Endothelial cell of umbilical vein (primary cell): ENCODE measurements at regions not wholly inside any gene's neighbourhood (a gene's known extent, or its start where the extent isn't known, plus 50 kb on each side); places are given as distances from the start of the nearest gene placed in this dataset.
"Not testable (repeated sequence)": the region's sequence is repeated elsewhere in the genome, so short reads cannot be mapped to it uniquely, and the experiment has no call there.

ENCODE experiments used
- BruUV-seq: library from RNA; stranded (reverse); fragments of 400-500 nt; replicated peaks from 2 replicates; lab custom pipeline; 2021; lab: Mats Ljungman, UMichigan
- CTCF ChIA-PET: fragments of 300-600, 350-600 bp; sonication (Branson Sonifier 250); formaldehyde crosslinking; loops from one replicate; lab custom pipeline; 2021; ENCODE audit warnings: antibody characterized with exemption, inconsistent platforms; lab: Charles Lee
- POLR2A ChIA-PET: fragments of 300-600, 350-600 bp; sonication (Branson Sonifier 250); formaldehyde crosslinking; loops from one replicate; lab custom pipeline; 2021; ENCODE audit warnings: antibody characterized with exemption, inconsistent platforms; lab: Charles Lee
- DNase-seq: peaks from one replicate; pipeline ENCODE4 v3.0.0-alpha.2; 2011; ENCODE audit warnings: low read depth, low spot score
- FAIRE-seq: peaks from 2 replicates; lab custom pipeline; 2011; peaks lifted over from hg19 to GRCh38; lab: Jason Lieb, UNC
- H2AFZ ChIP-seq: 2 replicates; pipeline ENCODE4 v1.6.0; 2012; ENCODE audit warnings: low read depth, low read length, control low read depth, inconsistent platforms
- H3K27ac ChIP-seq: 2 replicates; pipeline ENCODE4 v1.5.1; 2011; ENCODE audit warnings: low read depth, mild to moderate bottlenecking, control low read depth, low read length, moderate library complexity; ENCODE audit not compliant: insufficient read depth
- H3K27me3 ChIP-seq, 2 experiments: 2 replicates each; pipeline versions ENCODE4 v1.6.0 to v1.6.1; 2011; ENCODE audit warnings: low read length in 2 of 2, mixed read lengths in 1 of 2; ENCODE audit not compliant: control insufficient read depth in 2 of 2, insufficient read depth in 2 of 2
- H3K36me3 ChIP-seq, 2 experiments: 2 replicates in 1 of 2; 3 replicates in 1 of 2; pipeline ENCODE4 v1.5.1; 2011; ENCODE audit warnings: low read length in 2 of 2, mild to moderate bottlenecking in 1 of 2, moderate library complexity in 1 of 2; ENCODE audit not compliant: control insufficient read depth in 2 of 2, insufficient read depth in 2 of 2; ENCODE audit errors: extremely low read depth in 1 of 2
- H3K4me1 ChIP-seq: 3 replicates; pipeline ENCODE4 v1.5.1; 2011; ENCODE audit warnings: mild to moderate bottlenecking, low read length; ENCODE audit not compliant: control insufficient read depth, insufficient read depth; ENCODE audit errors: extremely low read depth
- H3K4me2 ChIP-seq: 2 replicates; pipeline ENCODE4 v1.6.1; 2011; ENCODE audit warnings: low read length, control low read depth, mixed read lengths; ENCODE audit not compliant: insufficient read depth
- H3K4me3 ChIP-seq, 3 experiments: fragments of 200-600 bp in 1 of 3; sonication (generic), shearing (Covaris generic) in 1 of 3; replicated peaks in 1 of 3; 2 replicates each; pipeline ENCODE4 v1.5.1; 2011 to 2016; ENCODE audit warnings: control low read depth in 3 of 3, low read length in 3 of 3, mild to moderate bottlenecking in 2 of 3, inconsistent platforms in 1 of 3, low read depth in 1 of 3, moderate library complexity in 1 of 3; ENCODE audit not compliant: insufficient read depth in 1 of 3
- H3K79me2 ChIP-seq: 2 replicates; pipeline ENCODE4 v1.6.0; 2012; ENCODE audit warnings: low read length, inconsistent platforms; ENCODE audit not compliant: control insufficient read depth, insufficient read depth
- H3K9ac ChIP-seq: replicated peaks from 2 replicates; pipeline ENCODE3; 2011; ENCODE audit warnings: low read length, control low read depth; ENCODE audit not compliant: insufficient read depth; ENCODE audit errors: extremely low read depth
- H3K9me1 ChIP-seq: replicated peaks from 3 replicates; pipeline ENCODE4 v1.6.0; 2011; ENCODE audit warnings: mild to moderate bottlenecking, low read length; ENCODE audit not compliant: control insufficient read depth, insufficient read depth; ENCODE audit errors: extremely low read depth
- H3K9me3 ChIP-seq: replicated peaks from 2 replicates; pipeline ENCODE4 v1.5.1; 2012; ENCODE audit warnings: low read length, inconsistent platforms; ENCODE audit not compliant: control insufficient read depth, insufficient read depth
- H4K20me1 ChIP-seq: replicated peaks from 2 replicates; pipeline ENCODE3; 2011; ENCODE audit warnings: mild to moderate bottlenecking, low read length; ENCODE audit not compliant: control insufficient read depth, insufficient read depth; ENCODE audit errors: extremely low read depth
- CTCF ChIP-seq, 2 donors: IDR thresholded peaks; 1 replicate in 1 of 2; 2 replicates in 1 of 2; pipeline ENCODE4 v1.5.1; 2011; ENCODE audit warnings: low read length in 2 of 2, mild to moderate bottlenecking in 2 of 2, moderate library complexity in 2 of 2, control low read depth in 1 of 2, inconsistent platforms in 1 of 2, low read depth in 1 of 2; ENCODE audit not compliant: insufficient read depth in 1 of 2; ENCODE audit errors: extremely low read depth in 1 of 2
- EZH2 ChIP-seq: IDR thresholded peaks from 2 replicates; pipeline ENCODE4 v1.6.1; 2012; ENCODE audit warnings: borderline replicate concordance, low read depth, mild to moderate bottlenecking, moderate library complexity, low read length, inconsistent platforms; ENCODE audit not compliant: severe bottlenecking
- FOS ChIP-seq: IDR thresholded peaks from 2 replicates; pipeline ENCODE4 v1.6.1; 2011; ENCODE audit warnings: mild to moderate bottlenecking, low read length, moderate library complexity, borderline replicate concordance; ENCODE audit not compliant: insufficient read depth
- GATA2 ChIP-seq: IDR thresholded peaks from 2 replicates; pipeline ENCODE4 v1.7.0; 2011; ENCODE audit warnings: low read depth, mild to moderate bottlenecking, moderate library complexity, mixed read lengths, low read length; ENCODE audit not compliant: insufficient read length, insufficient read depth
- JUN ChIP-seq: IDR thresholded peaks from 2 replicates; pipeline ENCODE4 v1.6.1; 2011; ENCODE audit warnings: borderline replicate concordance, low read depth; ENCODE audit not compliant: insufficient read length, insufficient read depth
- MYC ChIP-seq: IDR thresholded peaks from one replicate; pipeline ENCODE4 v1.6.1; 2011; ENCODE audit warnings: mild to moderate bottlenecking, low read depth, low read length
- POLR2A ChIP-seq: IDR thresholded peaks from 2 replicates; pipeline ENCODE4 v1.6.1; 2012; ENCODE audit warnings: low read depth, mild to moderate bottlenecking, control low read depth, low read length
- POLR2AphosphoS5 ChIP-seq: IDR thresholded peaks from 2 replicates; pipeline ENCODE4 v1.6.1; 2012; ENCODE audit warnings: low read depth, mild to moderate bottlenecking, control low read depth, low read length, moderate library complexity; ENCODE audit not compliant: insufficient read depth
- dilution Hi-C: fragments of 300-500 bp; cut with MboI; formaldehyde crosslinking; loops from one replicate; pipeline ENCODE4 v1.15.0; 2019; ENCODE audit warnings: low sequenced_read_pairs; ENCODE audit not compliant: extremely low pct_ligation_motif_present
- intact Hi-C: fragments of 100-400 bp; cut with micrococcal nuclease; formaldehyde crosslinking; loops from one replicate; pipeline ENCODE4 v1.10.0; 2022
- TF ChIP-seq, protein P1 (sequence below): IDR thresholded peaks from 2 replicates; pipeline ENCODE4 v1.6.1; 2011; ENCODE audit not compliant: insufficient read depth, insufficient read length

- H3K9me1 ChIP-seq, POLR2A ChIA-PET, CTCF ChIA-PET, dilution Hi-C loops, H4K20me1 ChIP-seq, H3K36me3 ChIP-seq, intact Hi-C loops, FAIRE-seq, H3K4me1 ChIP-seq, H3K9ac ChIP-seq, BruUV-seq, H3K4me2 ChIP-seq, H3K79me2 ChIP-seq, H3K27me3 ChIP-seq, DNase-seq, H3K27ac ChIP-seq, H3K4me3 ChIP-seq, H3K9me3 ChIP-seq, H2AFZ ChIP-seq: not testable (repeated sequence)
Measured at GRCh38 chr22:42183461-42184059, 53.0 kb upstream of the CYP2D6 start.

DNA sequence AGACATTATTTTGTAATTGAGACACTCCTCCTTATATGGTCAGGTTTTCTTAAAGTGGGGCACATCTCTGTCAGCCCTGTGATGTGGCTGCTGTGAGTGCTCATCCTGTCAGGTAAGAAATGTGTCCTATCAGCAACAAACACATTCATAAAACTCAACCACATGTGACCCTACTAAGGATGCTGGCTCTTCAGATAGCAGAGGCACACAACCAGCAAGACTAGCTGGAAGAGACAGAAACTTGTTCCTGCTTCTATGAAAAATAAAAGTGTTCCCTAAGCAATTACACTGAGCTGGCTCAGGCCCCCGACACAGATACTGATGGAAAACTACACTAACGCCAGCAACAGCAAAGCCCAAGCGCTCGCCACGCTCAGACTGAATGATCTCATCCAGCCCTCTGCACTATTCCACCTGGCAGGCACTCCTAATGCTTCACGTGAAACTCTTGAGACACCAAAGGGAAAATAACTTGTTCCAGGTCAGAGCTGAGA is 49.8 kb upstream of the CYP2D6 start:
- H3K9me1 ChIP-seq: no peaks in the 10 kb centered on the region
- no peak overlapping the region for H3K27ac ChIP-seq
- dilution Hi-C loops (no loop called here), intact Hi-C loops (no loop called here)
- no peak for FAIRE-seq
- H3K27me3 ChIP-seq: no peaks in the 10 kb centered on the region
- H3K79me2 ChIP-seq: peaks cover 5% of the 10 kb centered on the region
- DNase-seq: no peak
- no peak overlapping the region for H3K9ac ChIP-seq
- no peaks in the 10 kb centered on the region for H3K9me3 ChIP-seq
- H3K36me3 ChIP-seq: peaks cover 0 to 2% of the 10 kb centered on the region in 2 experiments
- no peak overlapping the region for H2AFZ ChIP-seq
- no peak overlapping the region for H3K4me3 ChIP-seq
- BruUV-seq: no TSS peak
- H3K4me2 ChIP-seq: no peak overlapping the region
- CTCF ChIA-PET: no interaction called here
- TF ChIP-seq, protein P1, sequence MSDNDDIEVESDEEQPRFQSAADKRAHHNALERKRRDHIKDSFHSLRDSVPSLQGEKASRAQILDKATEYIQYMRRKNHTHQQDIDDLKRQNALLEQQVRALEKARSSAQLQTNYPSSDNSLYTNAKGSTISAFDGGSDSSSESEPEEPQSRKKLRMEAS: no peak
- TF ChIP-seq FOS (no peak), JUN (no peak), POLR2A (no peak), GATA2 (no peak), POLR2AphosphoS5 (no peak), EZH2 (no peak), CTCF (IDR thresholded peaks at IDR 0.05; ENCODE audit: extremely low read depth in 1 of 2, insufficient read depth in 1 of 2, low read depth in 1 of 2, low read length in 2 of 2) (no peak), MYC (no peak)
- peaks cover under 1% of the 10 kb centered on the region for H4K20me1 ChIP-seq
- POLR2A ChIA-PET: no interaction called here
- no peaks in the 10 kb centered on the region for H3K4me1 ChIP-seq
